OCI-LY1 (cell line): ENCODE measurements at regions not wholly inside any gene's neighbourhood (a gene's known extent, or its start where the extent isn't known, plus 50 kb on each side); places are given as distances from the start of the nearest gene placed in this dataset.

Experiments used
- EZH2 ChIP-seq: fragments of 200-600 bp; sonication (generic), shearing (Covaris generic); IDR thresholded peaks from 2 replicates; pipeline ENCODE4 v1.8.0; 2017; ENCODE audit warnings: borderline replicate concordance, mixed run types, mild to moderate bottlenecking, antibody characterized with exemption, low read length, moderate library complexity, mixed read lengths
- TF ChIP-seq, protein P1 (sequence below): fragments of 200-600 bp; sonication (generic), shearing (Covaris generic); IDR thresholded peaks from 2 replicates; pipeline ENCODE4 v1.5.1; 2017; ENCODE audit warnings: mild to moderate bottlenecking, antibody characterized with exemption, low read length, moderate library complexity, mixed read lengths

GRCh38 chr21:35335951-35336446 is 286.9 kb upstream of the RUNX1 start:
- TF ChIP-seq, protein P1, sequence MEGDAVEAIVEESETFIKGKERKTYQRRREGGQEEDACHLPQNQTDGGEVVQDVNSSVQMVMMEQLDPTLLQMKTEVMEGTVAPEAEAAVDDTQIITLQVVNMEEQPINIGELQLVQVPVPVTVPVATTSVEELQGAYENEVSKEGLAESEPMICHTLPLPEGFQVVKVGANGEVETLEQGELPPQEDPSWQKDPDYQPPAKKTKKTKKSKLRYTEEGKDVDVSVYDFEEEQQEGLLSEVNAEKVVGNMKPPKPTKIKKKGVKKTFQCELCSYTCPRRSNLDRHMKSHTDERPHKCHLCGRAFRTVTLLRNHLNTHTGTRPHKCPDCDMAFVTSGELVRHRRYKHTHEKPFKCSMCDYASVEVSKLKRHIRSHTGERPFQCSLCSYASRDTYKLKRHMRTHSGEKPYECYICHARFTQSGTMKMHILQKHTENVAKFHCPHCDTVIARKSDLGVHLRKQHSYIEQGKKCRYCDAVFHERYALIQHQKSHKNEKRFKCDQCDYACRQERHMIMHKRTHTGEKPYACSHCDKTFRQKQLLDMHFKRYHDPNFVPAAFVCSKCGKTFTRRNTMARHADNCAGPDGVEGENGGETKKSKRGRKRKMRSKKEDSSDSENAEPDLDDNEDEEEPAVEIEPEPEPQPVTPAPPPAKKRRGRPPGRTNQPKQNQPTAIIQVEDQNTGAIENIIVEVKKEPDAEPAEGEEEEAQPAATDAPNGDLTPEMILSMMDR = no peak
- TF ChIP-seq EZH2 = no peak
